Duodenal mucosa (tissue), 2 donors: ENCODE measurements at regions not wholly inside any gene's neighbourhood (a gene's known extent, or its start where the extent isn't known, plus 50 kb on each side); places are given as distances from the start of the nearest gene placed in this dataset.
"Not testable (repeated sequence)": the region's sequence is repeated elsewhere in the genome, so short reads cannot be mapped to it uniquely, and the experiment has no call there.

Experiments used
- H3K27ac ChIP-seq: one replicate; pipeline ENCODE4 v1.7.0; 2013; ENCODE audit warnings: low read depth, low read length
- H3K27me3 ChIP-seq, 2 donors: one replicate each; pipeline ENCODE4 v1.7.0; 2013; ENCODE audit warnings: low read length in 2 of 2, control low read depth in 1 of 2; ENCODE audit not compliant: insufficient read depth in 2 of 2, control insufficient read depth in 1 of 2
- H3K36me3 ChIP-seq, 2 donors: one replicate each; pipeline ENCODE4 v1.7.0; 2013; ENCODE audit warnings: low read length in 2 of 2, control low read depth in 1 of 2; ENCODE audit not compliant: insufficient read depth in 2 of 2, control insufficient read depth in 1 of 2
- H3K4me1 ChIP-seq, 2 donors: one replicate each; pipeline ENCODE4 v1.7.0; 2013; ENCODE audit warnings: low read length in 2 of 2, control low read depth in 1 of 2; ENCODE audit not compliant: insufficient read depth in 2 of 2, control insufficient read depth in 1 of 2
- H3K4me3 ChIP-seq, 2 donors: one replicate each; pipeline ENCODE4 v1.7.0; 2013; ENCODE audit warnings: low read length in 2 of 2, low read depth in 1 of 2
- H3K9ac ChIP-seq, 2 donors: one replicate each; pipeline ENCODE4 v1.7.0; 2013; ENCODE audit warnings: low read length in 2 of 2, low read depth in 1 of 2
- H3K9me3 ChIP-seq, 2 donors: one replicate each; pipeline ENCODE4 v1.7.0; 2013; ENCODE audit warnings: low read length in 2 of 2, control low read depth in 1 of 2; ENCODE audit not compliant: control insufficient read depth in 1 of 2

DNA sequence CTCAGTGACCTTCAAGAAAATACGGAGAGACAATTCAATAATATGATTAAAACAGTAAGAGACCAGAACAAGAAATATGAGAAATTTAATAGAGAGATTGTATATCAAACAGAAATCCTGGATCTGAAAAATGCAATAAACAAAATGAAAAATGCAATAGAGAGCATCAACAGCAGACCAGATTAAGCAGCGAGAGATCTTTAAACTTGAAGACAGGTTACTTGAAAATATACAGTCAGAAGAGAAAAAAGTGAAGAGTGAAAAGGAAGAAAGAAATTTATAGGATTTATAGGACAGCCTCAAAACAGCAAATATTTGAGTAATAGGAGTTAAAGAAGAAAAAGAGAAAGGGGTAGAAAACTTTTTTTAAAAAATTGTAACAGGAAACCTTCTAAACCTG lies 813.9 kb upstream of the GRM7 start:
- no peaks in the 10 kb centered on the region for H3K27me3 ChIP-seq
- H3K27ac ChIP-seq = no peak overlapping the region
- no peaks in the 10 kb centered on the region for H3K36me3 ChIP-seq
- no peak overlapping the region for H3K9ac ChIP-seq
- H3K9me3 ChIP-seq = peaks cover 11 to 13% of the 10 kb centered on the region in 2 donors
- H3K4me3 ChIP-seq = no peak overlapping the region
- no peaks in the 10 kb centered on the region for H3K4me1 ChIP-seq

DNA sequence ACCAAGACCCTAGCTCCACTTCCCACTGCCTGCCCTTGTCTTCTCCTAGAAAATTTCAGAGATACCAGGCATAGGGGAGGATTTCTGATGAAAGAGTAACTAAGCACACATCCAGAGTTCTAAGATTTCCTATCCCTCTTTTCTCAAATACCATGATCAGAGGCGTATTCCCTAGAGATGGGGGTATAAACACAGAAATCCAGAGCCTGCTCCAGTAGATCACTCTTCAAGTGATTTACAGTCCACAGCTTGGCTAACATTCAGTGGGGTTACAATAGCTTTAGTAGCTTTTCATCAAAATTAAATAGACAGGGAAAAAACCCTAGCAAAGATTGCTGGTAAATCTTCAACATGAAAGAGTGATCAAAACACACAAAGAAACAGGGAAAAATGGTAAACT lies 800.7 kb upstream of the GRM7 start:
- Histone ChIP-seq H3K36me3 (no peaks in the 10 kb centered on the region), H3K27ac (no peak overlapping the region), H3K4me1 (no peaks in the 10 kb centered on the region)

DNA sequence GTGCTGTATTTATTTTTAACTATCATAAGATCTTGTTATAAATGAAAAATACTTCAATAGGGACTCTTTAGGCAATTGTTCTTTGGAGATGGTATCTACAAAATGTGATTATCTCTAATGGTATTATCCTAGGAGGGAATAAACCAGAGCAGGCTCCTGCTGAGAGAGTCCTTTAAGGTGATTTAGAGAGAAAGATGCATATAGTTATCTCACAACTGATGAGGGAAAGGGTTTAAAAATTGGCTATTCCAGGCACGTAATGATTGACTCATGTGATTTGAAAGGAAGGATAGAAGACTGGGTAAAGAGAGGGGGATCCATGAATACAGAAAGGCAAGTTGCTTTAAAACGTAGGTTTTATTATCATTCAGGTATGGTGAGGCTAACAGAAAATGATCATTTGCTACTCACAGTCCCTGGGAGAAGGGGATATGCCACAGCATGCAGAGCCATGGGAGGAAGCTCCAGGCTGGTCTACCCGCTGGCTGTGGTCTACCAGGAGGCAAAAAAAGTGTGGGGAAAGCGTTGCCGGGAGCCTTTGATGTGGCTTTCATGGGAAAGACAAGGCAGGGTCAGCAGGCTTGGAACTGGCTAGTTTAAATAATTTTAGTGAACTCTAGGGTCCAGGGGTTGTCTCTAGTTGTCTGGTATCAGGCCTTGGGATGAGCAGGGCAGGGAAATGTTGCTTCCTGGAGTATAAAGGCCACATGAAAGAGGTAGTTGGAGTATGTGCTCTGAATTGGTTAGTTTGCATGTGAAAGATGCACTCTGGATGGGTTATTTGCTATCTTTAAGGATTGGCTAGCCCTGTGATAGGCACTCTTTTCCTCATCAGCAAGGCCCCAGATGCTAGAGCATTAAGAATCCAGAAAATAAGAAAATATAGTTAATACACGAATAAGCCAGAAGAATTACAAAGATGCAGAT lies 798.4 kb upstream of the GRM7 start:
- no peaks in the 10 kb centered on the region for H3K9me3 ChIP-seq
- H3K4me3 ChIP-seq = no peak overlapping the region
- no peaks in the 10 kb centered on the region for H3K4me1 ChIP-seq
- H3K27ac ChIP-seq = no peak overlapping the region
- no peaks in the 10 kb centered on the region for H3K36me3 ChIP-seq
- H3K27me3 ChIP-seq = no peaks in the 10 kb centered on the region
- no peak overlapping the region for H3K9ac ChIP-seq

More for the DNA sequence above, 800.7 kb upstream of the GRM7 start:
- Histone ChIP-seq H3K27me3 (no peaks in the 10 kb centered on the region), H3K9me3 (no peaks in the 10 kb centered on the region), H3K4me3 (no peak overlapping the region), H3K9ac (no peak overlapping the region)

DNA sequence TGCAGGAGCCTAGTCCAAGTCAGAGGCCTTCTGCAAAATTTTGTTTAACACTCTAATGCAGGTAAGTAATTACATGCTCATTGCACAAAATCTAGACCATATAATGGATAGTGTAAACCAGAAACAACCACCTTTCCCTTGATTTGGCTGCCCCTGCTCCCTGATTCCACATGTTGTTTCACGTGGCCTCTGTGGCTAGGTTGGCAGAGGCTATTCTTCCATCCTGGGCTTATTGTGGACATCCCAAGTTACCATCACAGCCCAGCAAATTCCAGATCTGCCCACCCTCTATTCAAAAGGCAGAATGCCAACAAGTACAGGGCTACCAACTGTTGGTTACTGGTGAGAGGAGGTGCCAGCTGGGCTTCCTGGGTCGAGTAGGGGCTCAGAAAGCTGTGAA lies 794.5 kb upstream of the GRM7 start:
- Histone ChIP-seq H3K4me1 (no peaks in the 10 kb centered on the region), H3K27ac (no peak overlapping the region), H3K9me3 (no peaks in the 10 kb centered on the region), H3K9ac (no peak overlapping the region), H3K27me3 (no peaks in the 10 kb centered on the region), H3K36me3 (no peaks in the 10 kb centered on the region), H3K4me3 (no peak overlapping the region)

DNA sequence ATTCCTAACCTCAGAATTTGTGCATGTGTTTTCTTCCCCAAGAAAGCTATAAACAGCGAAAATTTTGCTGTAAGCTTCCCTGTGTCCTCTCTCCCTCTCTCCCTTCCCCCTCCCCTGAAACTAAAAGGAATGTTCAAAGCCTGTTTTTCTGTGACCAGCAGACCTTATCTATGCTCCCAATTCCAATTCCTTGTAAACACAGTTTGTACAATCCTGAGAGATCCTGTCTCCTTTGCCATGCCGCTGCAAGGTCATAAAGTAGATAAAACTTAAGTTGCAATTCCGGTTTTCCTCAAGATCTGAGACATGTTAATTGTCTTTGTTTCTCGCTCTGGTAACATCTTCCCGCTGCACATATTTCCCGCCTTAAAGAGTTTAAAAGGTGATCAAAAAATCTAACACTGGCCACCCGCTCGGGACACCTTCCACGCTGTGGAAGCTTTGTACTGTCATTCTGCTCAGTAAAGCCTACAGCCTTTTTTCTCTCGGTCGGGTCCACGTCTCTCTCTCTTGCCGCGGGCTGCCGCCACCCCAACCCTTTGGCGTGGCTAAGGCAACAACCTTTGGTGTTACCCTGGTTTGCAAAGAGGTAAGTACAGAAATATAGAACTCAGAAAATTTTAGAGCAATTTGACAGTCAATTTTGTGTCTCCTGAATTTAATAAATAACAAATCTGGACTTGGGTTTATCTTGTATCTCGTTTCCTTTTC lies 793.9 kb upstream of the GRM7 start:
- H3K27ac ChIP-seq, H3K27me3 ChIP-seq, H3K9ac ChIP-seq, H3K9me3 ChIP-seq, H3K36me3 ChIP-seq, H3K4me1 ChIP-seq: not testable (repeated sequence)
- H3K4me3 ChIP-seq = peak overlapping the region in 1 of 2 donors; percentile 34

DNA sequence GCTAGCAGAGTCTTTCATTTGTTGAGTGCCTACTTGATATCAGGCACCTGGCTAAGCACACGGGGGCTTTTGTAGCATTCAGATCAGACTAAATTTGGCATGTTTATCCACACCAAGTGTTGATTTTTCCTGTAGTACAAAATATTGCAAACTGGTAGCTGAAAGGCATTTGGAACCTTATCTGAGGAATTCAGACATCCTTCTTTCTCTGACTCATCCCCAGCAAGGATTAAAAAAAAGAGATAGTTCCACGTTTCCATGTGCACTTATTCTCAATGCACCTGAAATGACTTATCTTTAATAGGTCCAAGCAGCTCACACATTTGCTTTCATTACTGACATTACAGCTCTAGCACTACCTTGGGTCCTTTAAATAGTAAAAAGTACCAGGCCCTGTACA lies 786.0 kb upstream of the GRM7 start:
- Histone ChIP-seq H3K36me3 (no peaks in the 10 kb centered on the region), H3K9me3 (no peaks in the 10 kb centered on the region), H3K9ac (no peak overlapping the region), H3K4me3 (no peak overlapping the region), H3K27ac (no peak overlapping the region), H3K4me1 (no peaks in the 10 kb centered on the region), H3K27me3 (no peaks in the 10 kb centered on the region)

DNA sequence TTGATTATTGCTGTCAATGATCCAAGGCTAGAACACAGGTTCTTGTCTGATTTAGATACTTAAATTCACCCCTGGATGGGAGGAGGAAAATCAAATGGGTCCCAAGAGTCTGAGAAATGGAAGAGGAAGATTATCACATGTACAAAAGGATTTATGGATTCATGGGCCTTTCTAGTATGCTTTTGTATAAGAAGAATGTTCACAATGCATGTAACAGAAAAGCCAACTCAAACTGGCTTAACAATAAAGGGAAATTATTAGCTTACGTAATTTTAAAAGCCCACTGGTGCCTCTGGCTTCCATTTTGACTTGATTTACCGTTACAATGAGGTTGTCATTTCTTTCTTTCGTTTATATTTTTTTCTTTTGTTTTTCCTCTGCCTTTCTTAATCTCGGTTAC lies 782.5 kb upstream of the GRM7 start:
- no peaks in the 10 kb centered on the region for H3K4me1 ChIP-seq
- no peaks in the 10 kb centered on the region for H3K9me3 ChIP-seq
- H3K36me3 ChIP-seq = no peaks in the 10 kb centered on the region
- H3K4me3 ChIP-seq = no peak overlapping the region
- no peak overlapping the region for H3K9ac ChIP-seq
- H3K27ac ChIP-seq = no peak overlapping the region
- no peaks in the 10 kb centered on the region for H3K27me3 ChIP-seq

DNA sequence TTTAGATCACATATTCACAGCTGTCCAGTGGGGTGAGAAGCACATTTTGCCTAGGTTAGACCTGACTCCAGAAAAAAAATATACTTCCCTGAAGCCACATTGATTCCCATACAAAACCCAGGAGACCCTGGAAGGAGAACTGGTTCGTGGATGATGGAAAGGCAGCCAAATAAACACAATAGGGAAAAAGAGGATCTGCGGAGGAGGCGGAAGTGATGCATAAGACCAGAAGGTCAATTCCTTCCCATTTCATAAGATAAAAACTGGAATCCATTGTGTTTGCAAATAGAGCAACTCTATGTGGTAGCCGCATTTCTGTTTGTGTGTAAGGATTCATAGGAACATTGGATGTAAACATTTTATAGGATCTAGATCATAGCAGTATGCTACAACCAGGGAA lies 781.9 kb upstream of the GRM7 start:
- no peak overlapping the region for H3K4me3 ChIP-seq
- no peaks in the 10 kb centered on the region for H3K4me1 ChIP-seq
- no peaks in the 10 kb centered on the region for H3K36me3 ChIP-seq
- H3K27ac ChIP-seq = no peak overlapping the region
- no peak overlapping the region for H3K9ac ChIP-seq
- H3K9me3 ChIP-seq = no peaks in the 10 kb centered on the region
- H3K27me3 ChIP-seq = no peaks in the 10 kb centered on the region

DNA sequence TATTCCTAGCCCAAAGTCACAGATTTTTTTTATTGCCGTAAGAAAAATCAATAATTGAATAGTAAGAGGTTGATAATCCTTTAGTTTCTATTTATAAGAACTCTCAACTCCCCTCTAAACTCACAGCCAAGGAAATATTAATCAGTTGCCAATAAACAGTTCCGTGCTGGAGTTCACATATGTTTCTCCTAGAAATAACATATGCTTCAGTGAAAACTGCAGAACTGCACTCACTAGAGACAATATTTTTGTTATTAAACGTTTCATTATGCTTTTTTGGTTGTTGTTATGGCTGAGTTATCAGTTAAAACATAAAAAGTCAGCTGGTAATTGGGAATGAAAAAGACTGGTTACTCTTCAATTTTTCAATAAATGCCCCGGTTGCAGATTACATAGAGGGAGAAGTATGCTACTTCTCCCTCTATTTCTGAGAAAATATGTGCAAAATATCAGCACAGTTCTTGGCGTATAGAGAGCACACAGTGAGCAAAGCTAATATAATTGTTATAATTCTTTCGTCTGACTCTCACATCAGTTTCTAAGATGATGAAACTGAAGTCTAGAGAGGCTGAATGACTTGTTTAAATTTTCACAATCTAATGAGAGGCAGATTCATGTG lies 781.2 kb upstream of the GRM7 start:
- no peaks in the 10 kb centered on the region for H3K27me3 ChIP-seq
- no peak overlapping the region for H3K27ac ChIP-seq
- no peak overlapping the region for H3K4me3 ChIP-seq

DNA sequence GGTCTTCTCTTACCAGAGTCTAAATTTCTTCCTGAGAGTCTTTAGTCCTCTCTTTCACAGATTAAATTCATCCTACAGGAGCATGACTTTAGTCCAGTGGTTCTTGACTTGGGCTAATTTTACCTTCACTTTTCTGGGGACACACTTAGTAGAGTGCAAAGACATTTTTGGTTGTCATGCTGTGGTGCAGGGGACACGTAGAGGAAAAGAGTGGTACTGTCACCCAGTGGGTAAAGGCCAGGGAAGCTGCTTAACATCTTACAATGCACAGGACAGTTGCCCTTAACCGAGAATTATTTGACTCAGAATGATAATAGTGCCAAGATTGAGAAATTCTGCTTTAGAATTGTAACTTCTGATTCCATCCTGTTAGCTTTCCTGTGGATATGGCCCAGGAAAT lies 772.5 kb upstream of the GRM7 start:
- H3K4me1 ChIP-seq = no peaks in the 10 kb centered on the region
- H3K36me3 ChIP-seq = no peaks in the 10 kb centered on the region
- H3K9ac ChIP-seq = no peak overlapping the region
- H3K27me3 ChIP-seq = no peaks in the 10 kb centered on the region
- H3K27ac ChIP-seq = no peak overlapping the region
- no peak overlapping the region for H3K4me3 ChIP-seq
- no peaks in the 10 kb centered on the region for H3K9me3 ChIP-seq

More for the DNA sequence above, 781.2 kb upstream of the GRM7 start:
- no peaks in the 10 kb centered on the region for H3K9me3 ChIP-seq
- H3K36me3 ChIP-seq = no peaks in the 10 kb centered on the region
- H3K4me1 ChIP-seq = no peaks in the 10 kb centered on the region
- H3K9ac ChIP-seq = no peak overlapping the region
